Esophagus squamous epithelium (tissue), 4 donors: ENCODE measurements at regions not wholly inside any gene's neighbourhood (a gene's known extent, or its start where the extent isn't known, plus 50 kb on each side); places are given as distances from the start of the nearest gene placed in this dataset.

Experiments used
- CTCF ChIP-seq, 6 experiments: fragments of 450-650 bp in 4 of 6; fragments of 200-600 bp in 2 of 6; sonication (generic) in 2 of 6; IDR thresholded peaks; one replicate each; pipeline ENCODE4 v1.5.1; 2016 to 2019; ENCODE audit warnings: antibody characterized with exemption in 6 of 6, mild to moderate bottlenecking in 4 of 6, moderate library complexity in 4 of 6
- POLR2A ChIP-seq, 4 donors: fragments of 450-650 bp; IDR thresholded peaks; one replicate each; pipeline ENCODE4 v1.6.1; 2017; ENCODE audit warnings: antibody characterized with exemption in 4 of 4, mild to moderate bottlenecking in 4 of 4, moderate library complexity in 3 of 4

- TF ChIP-seq CTCF (IDR thresholded peaks at IDR 0.05) (no peak), POLR2A (IDR thresholded peaks at IDR 0.05) (no peak)
Observed at GRCh38 chr18:61141691-61142090, 191.5 kb upstream of the CDH20 start.
